ENCODE measurements at regions not wholly inside any gene's neighbourhood (a gene's known extent, or its start where the extent isn't known, plus 50 kb on each side); places are given as distances from the start of the nearest gene placed in this dataset.

GRCh38 chr6:14622909-14623505 is 505.4 kb downstream of the CD83 start:
- DNase-seq = no peak

DNA sequence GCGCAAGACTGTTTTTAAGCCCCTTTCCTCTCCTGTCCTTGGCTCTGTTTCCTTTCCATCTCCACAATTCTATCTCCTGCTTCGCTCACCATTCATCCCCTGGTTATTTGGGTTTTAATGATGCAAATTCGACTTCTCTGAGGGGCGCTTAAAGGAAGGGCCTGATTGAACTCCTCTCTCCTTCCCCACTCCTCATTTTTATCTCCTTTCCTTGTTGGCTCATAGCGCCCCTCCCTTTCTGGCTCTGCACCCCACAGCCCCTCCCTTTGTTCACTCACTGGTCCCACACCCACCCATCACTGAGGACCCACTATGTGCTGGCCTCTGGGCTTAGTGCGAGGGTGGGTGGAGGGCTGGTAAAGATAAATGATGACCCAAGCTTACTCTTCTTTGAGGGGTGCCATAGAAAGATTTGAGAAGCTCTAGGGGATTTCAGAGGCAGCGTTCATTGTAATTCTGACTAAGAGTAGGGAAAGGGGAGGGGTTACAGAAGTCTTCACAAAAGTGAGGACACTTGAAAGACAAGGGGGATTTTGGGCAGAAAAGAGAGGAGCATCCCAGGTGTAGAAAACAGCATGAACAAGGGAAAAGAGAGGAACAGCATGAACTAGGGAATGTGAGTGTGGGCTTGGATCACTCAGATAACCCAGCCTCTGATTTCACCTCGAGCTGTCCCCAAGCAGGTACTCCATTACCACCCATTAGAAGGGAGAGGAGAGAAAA is 507.8 kb downstream of the CD83 start:
- DNase-seq = no peak

DNA sequence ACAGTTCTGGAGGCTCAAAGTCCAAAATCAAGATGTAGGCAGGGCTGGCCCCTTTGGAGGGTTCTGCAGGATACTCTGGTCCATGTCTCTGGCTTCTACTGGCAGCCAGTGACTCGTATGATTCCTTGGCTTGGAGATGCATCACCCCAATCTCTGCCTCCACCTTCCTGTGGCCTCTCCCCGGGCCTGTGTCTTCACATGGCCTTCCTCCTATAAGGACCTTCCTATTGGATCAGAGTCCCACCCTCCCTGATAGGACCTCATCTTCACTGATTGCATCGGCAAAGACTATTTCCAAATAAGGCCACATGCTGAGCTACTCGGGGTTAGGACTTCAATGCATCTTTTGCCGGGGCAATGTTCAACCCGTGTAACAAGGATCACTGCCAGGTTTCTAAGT is 509.0 kb downstream of the CD83 start:
- DNase-seq = no peak

GRCh38 chr6:14630016-14630415 is 512.4 kb downstream of the CD83 start:
- no peak for DNase-seq

DNA sequence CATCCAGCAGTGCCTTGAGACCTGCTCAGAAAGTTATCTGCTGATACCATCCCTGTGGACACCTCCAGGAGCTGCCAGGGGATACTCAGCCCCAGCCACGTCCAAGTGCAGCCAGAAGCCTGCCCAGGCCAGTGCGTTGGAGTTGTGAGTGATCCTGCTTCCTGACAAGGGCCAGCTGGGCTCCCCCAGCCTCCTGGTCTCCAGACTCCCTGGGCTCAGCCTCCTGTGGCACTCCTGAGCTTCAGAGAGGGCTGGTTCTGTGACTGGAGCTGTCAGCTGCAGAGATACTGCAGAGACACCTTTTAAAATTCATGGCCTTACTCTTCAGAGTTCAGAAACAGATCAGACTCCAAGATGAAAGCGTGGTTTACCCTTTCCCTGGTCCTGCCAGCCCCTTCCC is 515.9 kb downstream of the CD83 start:
- no peak for DNase-seq

DNA sequence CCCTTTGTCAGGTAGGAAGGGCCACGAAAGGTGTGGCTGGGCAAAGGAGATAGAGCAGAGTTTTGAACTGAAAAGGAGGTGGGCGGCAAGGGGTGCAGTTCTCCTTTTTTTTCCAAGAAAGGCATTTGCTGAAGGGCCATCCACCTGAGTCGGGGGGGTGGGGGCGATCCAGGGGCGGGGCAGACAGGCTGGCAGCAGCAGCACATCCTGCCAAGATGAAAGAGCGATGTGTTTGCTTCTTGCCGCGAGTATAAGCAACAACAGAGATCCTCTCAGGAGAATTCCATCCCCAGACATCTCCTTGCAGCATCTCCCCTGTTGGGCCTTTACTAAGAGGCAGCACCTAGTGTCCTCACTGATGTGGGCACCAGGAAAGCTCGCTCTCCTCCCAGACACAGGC is 516.5 kb downstream of the CD83 start:
- peak; percentile 5 to 29 (median 12) for DNase-seq

- DNase-seq = peak in 3 of 6 experiments; percentile 21 to 49 (median 43)
These were observed 517.6 kb downstream of the CD83 start for GRCh38 chr6:14635195-14635594.

DNA sequence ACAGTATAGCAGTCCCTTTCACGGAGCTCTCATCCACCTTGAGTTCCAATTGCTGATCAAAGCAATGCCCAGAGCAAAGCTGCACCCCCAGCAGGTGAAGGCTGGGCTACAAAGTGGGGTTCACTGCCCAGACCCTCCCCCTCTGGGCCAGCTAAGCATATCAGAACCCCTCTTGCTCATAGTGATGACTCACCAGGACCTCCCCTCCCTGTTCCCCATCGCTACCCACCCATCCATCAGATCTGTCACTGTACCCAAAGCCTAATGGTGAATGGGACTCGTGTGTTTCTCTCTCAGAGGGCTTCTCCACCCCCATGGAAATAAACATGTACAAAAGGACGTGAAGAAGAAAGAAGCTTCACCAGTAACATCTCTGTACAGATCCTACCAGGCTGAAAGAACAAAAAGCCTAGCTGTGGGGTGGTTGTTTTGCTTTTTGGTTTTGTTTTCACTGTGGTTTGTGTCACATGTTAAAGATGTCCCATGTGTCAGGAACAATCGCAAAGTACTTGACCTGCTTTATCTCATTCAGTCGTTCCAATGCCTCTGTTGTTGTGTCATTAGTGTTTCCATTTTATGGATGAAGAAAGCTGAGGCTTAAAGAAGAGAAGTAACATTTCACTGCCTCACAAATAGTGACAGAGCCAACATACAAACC is 518.5 kb downstream of the CD83 start:
- peak in 4 of 6 experiments; percentile 5 to 32 (median 28) for DNase-seq

- no peak for DNase-seq
These were observed 520.9 kb downstream of the CD83 start for GRCh38 chr6:14638435-14638905.

DNA sequence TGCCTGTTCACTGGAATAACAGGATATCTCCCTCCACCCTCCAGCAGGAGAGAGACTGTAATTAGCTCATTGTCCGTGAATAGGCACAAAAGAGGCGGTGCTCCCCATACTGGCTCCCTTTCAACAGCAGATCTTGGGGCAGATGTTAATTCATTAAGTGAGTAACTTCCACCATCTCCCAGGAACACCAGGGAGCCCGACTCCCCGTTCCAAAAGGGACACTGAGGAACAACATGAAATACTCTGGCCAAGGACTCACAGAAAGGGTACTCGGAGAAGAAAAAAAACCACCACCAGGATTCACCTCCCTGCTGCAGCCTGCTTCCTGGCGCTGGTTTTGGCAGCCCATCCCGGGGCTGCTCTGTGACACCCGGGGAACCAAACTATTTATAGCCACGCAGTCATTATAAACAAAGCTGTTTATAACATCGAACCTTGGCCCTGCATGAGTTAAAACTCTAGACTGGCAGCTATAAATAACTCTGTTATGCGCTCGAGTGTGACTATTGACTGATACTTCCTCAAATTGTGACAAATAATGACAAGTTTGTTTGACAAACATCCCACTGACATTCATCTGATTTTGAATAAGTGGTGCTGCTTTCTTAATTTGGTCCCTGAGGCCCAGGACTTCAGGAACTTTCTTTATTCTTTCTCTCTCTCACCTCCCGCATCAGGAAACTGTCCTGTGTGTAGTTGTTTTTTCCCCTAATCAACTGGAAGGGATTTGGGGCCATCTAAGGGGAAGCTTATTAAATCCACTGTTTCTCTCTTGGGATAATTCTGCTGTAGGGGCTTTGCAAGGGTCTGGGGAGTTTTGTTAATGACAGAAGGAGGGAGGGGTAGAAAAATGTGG is 521.6 kb downstream of the CD83 start:
- DNase-seq = no peak

DNA sequence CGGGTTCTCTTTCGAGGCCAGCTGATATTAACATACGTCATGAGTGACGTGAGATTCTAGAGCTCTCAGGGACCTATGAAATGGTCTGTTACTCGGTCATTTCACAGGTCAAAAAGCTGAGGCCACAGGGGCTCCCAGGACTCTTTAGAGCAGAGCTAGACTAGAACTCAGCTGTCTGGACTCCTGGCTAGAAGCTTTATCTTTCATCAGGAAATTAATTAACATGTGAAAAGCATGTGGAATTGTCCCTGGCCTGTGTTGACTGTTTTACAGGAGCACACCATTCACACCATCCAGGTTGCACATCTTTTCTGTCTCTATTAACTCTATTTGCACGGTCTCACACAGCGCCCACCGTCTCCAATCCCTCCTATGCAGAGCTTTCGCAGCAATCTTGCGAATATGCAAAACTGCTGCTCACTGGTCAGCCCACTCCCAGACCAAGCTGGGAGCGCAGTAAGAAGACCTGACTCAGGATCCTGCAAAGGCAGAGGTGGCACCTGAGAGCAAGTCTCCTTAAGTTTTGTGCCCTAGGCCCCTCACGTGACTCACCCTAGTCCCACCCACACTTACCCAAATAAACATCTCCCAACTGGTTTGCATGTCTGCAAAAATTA is 522.5 kb downstream of the CD83 start:
- no peak for DNase-seq

DNA sequence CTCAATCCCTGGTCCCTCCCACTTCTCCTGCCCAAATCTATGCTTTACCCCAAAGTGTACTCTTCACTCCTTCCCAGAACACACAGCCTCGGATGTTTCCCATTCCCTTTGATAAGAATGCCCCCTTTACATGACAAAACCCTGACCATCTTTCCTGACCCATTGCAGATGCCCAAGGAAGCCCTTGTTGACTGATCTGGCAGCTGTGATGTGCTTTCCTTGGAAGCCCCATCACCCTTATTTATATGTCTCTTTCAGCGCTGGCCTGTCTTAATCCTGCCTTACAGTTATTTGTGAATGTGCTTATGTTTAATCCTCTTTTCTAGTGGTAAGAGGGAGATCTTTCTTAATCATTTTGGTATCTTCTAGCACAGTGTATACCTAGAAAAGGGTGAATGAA is 523.1 kb downstream of the CD83 start:
- no peak for DNase-seq

- no peak for DNase-seq
These were observed 524.0 kb downstream of the CD83 start for GRCh38 chr6:14641423-14642135.

GRCh38 chr6:14642136-14642505 is 524.5 kb downstream of the CD83 start:
- DNase-seq = no peak

DNA sequence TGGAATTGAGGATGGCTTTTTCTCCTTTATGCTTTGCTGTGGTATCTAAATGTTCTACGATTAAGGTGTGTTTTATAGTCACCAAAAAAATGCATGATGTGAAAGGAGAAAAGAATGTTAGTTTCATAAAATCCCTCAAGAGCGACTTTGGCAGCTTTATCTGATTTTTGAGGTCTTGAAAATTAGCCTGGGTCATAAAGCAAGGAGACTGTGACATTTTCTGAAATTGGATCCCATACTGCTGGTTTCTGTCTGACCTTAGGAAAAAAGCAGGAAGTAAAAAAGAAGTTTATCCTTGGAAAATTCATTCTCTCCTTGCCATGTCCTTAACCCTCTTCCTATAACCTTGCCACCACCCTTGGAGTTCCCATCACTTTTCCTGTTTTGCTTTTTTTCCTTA is 525.3 kb downstream of the CD83 start:
- DNase-seq = no peak

GRCh38 chr6:14644381-14644780 is 526.8 kb downstream of the CD83 start:
- no peak for DNase-seq

DNA sequence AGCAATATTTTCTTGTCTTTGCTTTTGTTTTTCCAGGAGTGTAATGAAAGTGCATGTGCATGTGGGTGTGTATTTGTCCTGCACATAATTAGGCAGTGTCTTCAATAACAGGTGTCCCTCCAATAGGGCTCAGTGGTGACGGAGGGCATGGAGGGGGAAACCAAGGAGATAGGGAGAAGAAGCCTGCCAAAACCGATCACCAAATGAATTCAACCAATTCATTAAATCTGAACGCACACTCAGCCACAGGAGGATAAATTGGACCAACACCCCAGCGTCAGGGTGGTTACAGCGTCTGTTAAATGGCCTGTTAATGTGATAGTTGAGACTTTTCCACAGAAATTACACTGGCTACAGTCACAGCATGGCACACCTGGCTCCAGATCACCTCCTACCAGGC is 527.6 kb downstream of the CD83 start:
- DNase-seq = no peak

GRCh38 chr6:14645841-14646240 is 528.3 kb downstream of the CD83 start:
- no peak for DNase-seq

- no peak for DNase-seq
These were observed 528.8 kb downstream of the CD83 start for GRCh38 chr6:14646371-14646770.

DNA sequence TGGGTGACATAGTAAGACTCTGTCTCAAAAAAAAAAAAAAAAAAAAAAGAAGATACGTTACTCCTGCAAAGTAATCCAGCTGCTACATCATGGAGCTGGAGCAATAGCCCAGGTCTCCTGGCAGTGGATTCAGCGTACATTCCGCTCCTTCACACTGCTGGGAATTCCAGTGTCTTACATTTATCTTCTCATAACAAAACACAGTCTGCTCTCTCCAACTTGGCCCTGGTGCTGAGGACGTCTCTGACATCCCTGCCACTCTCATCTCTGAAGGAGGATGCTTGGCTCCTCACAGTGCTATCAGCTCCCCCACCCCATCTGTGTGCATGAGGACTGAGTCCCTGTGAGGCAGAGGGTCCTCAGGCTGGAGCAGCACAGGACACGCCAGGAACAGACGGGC is 529.8 kb downstream of the CD83 start:
- no peak for DNase-seq

GRCh38 chr6:14652536-14652935 is 535.0 kb downstream of the CD83 start:
- no peak for DNase-seq

Data from stimulated activated naive CD4-positive, alpha-beta T cell (primary cell).